ENCODE measurements at regions not wholly inside any gene's neighbourhood (a gene's known extent, or its start where the extent isn't known, plus 50 kb on each side); places are given as distances from the start of the nearest gene placed in this dataset.

DNA sequence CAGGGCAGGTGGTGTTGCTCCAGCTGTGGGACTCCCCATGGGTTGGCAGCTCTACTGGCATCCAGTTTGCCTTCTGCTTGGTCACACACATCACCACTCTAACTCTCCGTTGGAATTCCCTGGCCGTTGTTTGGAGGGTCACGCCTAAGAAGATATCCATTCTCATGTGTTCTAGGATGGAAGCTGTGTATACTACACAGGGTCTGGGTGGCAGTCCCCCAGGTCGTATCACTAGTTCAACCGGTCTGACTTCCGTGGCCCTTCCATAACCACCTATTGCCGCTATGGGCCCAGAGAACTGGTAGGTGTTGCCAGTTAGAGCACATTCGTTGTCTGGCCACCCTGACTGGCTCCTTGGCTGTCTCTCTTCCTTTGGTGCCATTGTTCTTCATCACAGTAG lies 456.3 kb downstream of the TMEM121 start:
- TF ChIP-seq CTCF (IDR thresholded peaks at IDR 0.05): no peak
- no peak for TF ChIP-seq ZFX (IDR thresholded peaks at IDR 0.05; ENCODE audit: borderline replicate concordance)

All from 22Rv1 (cell line).